GM03348 (cell line): ENCODE measurements at regions not wholly inside any gene's neighbourhood (a gene's known extent, or its start where the extent isn't known, plus 50 kb on each side); places are given as distances from the start of the nearest gene placed in this dataset.
A peak's percentile ranks its signal among the peaks of the same experiment; 100 is the strongest.

Experiments used
- DNase-seq: peaks from one replicate; pipeline ENCODE4 v3.0.0; 2012; ENCODE audit warnings: low spot score

DNA sequence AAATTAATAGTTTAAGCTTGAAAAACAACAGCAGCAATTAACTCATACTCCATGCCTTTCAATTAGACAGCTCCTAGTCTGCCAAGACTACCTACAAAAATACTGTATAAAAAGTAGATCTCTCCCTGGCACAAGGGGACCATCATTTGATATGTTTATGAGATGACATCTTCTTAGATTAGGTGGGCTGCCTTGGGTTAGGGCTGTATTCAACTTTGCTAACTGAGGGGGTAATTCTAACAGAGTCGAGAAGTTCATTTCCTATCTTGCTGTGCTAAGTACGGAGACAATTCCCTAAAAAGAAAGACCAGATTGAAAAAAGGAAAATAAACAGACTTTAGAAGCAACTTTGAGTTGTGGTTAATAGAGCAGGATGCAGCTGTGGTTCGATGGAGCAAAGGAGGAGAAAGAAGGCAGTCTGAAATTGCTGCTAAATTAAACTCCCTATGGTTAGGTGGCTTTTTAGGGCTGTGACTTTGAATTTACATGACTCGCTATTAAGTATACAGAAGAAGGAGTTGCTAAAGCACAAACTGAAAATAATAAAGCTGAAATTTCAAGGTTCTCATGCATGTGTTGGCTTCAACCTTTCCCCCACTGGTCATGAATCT lies 75.4 kb downstream of the CDC7 start:
- no peak for DNase-seq

DNA sequence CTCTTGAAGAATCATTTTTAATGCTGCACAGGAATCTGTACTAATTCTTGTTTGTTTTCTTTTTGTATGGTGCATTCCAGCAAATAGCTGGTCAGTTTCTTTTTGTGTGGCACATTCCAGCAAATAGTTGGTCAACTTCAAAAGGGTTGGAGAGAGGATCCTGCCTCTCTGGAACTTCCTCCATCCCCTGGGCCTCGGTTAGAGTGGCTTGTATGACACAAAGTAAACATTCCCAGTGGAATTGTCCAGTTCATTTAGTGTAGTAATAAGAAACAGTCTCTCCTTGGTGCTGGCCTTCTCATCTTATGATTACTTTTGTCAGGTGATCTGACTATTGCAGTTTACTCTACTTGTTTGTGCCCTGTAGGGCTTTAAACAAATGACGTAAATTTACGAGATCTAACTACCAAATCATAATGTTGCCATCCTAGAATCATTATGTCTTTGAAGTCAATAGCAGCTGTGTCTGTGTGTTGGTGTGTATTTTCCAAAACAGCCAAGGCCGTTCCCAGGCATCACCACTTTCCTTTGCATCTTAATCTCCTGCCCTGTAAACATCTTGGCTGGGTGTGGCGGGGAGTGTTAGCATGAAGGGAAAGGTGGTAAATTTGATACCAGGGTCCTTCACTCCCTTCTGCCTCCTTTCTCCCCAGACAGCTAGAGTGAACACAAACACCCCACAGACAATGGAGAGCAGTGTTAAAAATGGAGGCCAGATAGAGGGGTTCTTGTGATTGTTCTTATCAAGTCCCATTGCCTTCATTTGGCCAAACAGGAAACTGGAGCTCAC lies 77.9 kb downstream of the CDC7 start:
- DNase-seq, result no peak

DNA sequence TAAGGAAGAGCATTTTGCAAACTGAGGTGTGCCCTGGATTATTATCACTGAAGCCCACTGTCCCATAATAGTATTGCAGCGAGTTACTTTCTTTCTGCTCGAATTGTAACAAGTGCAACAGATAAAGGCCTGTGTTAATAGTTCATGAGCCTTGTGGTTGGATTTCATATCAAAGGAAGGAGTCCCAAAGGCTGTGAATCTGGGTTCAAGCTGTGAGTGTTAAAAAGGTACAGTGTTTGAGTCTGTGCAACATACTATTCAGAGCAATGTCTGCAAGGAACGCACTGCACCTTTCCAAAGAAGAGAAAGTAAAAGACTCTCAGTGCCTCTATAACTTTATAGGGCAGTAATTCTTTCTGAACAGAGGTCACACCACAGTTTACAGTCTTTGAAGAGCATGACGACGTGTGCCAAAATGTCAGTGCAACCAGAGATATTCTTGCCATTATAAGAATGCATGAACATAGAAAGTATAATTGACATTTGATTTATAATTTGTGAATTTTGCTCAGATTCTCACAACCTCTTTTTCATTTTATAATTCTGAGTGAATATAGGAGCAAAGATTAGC lies 79.1 kb downstream of the CDC7 start:
- DNase-seq, result no peak

DNA sequence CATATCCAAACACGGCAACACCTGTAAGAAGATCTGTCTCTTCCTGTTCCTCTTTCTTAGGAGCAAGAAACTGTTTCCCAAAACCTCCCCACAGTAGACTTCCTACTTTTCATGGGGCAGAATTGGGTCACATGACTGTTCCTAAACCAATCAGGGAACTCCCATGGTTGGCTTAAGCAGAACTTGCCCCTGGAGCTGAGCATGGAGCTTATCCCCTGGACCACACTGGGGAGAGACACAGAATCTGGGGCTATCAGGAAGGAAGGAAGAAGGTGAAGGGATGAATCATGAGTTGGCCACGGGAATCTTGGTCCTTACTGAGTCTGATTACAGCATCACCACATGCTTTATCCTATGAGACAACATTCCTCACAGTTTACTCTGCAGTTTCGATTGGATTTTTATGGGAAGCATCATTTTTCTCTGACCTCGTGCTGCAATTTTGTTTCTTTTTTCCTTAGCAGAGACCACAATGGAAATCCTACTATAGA lies 81.8 kb downstream of the CDC7 start:
- peak; percentile 83 for DNase-seq

- peak; percentile 52 for DNase-seq
Measured at GRCh38 chr1:91583326-91583755, 82.7 kb downstream of the CDC7 start.

- no peak for DNase-seq
Measured at GRCh38 chr1:91584309-91584708, 83.7 kb downstream of the CDC7 start.

GRCh38 chr1:91584878-91585277 lies 84.2 kb downstream of the CDC7 start:
- no peak for DNase-seq

DNA sequence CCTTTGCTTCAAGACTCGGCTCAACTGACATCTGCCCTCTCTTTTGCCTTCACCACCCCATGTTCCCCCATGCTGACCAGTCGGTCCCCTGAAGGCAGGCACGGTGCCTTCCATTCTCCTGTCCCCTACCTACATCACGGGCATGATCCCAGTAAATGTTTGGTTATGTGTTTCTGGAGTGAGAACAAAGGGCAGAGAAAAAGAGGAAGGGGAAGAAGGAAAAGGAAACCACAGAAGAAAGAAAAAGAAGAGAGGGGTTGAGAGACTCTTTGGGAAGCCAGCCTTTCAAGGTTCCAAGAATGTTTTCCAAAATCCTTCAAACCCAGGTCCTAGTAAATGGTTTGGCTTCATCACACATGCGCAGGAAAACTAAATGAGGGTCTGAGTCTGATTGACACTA lies 84.9 kb downstream of the CDC7 start:
- no peak for DNase-seq

GRCh38 chr1:91585982-91586381 lies 85.3 kb downstream of the CDC7 start:
- no peak for DNase-seq

DNA sequence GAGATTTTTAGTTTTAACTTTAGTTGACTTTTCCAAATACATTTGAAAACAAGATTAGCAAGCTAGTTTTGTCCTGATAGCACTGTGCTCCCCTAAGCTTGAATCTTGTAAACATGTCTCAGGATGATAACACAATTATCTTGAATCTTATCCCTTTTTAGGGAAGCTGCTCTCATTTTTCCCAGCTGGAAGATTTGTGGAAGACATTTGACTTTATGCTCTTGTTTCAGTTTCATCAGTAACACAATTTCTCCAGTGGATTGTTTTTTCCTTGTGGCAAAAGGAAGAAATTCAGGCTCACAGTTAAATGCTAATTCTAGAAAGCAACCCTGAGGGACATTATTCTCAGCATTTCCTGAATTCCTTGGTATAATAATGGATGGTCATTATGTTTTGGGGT lies 88.8 kb downstream of the CDC7 start:
- DNase-seq, result no peak

- DNase-seq, result no peak
Measured at GRCh38 chr1:91591175-91591974, 90.7 kb downstream of the CDC7 start.

GRCh38 chr1:91592716-91593477 lies 92.2 kb downstream of the CDC7 start:
- DNase-seq, result no peak

DNA sequence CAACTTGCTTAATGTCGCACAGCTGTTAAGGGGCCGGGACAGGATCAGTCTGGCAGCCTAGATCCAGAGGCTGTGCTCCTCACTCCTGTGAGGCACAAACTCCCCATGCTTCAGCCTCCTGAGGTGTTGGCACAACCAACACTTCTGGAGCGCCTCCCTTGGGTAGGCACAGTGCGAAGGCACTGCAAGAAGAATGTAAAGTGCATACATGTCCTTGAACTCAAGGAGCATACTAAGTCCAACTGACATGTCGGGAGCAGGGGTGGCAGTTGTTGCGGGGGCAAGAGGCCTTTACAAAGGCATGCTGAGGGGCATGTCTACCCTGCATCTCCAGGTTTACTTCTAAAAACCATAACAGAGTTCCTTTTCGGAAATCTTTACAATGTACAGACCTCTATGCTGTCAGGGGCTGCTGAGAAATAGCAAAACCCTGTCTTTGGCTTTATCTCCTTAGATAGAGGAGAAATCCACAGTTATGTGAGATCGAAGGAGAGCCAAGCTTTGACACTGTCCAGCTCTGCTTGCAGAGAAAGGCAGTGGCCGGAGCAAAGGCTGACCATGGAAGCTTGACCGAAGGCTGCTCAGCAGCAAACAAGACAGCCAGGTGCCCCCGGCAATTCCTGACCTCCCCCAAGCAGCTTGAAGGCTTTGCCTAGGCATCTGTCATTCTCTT lies 93.9 kb downstream of the CDC7 start:
- no peak for DNase-seq

GRCh38 chr1:91596474-91596873 lies 95.8 kb downstream of the CDC7 start:
- peak; percentile 26 for DNase-seq

- no peak for DNase-seq
Measured at GRCh38 chr1:91597215-91597614, 96.6 kb downstream of the CDC7 start.

- DNase-seq, result no peak
Measured at GRCh38 chr1:91600431-91601337, 100.0 kb downstream of the CDC7 start.

DNA sequence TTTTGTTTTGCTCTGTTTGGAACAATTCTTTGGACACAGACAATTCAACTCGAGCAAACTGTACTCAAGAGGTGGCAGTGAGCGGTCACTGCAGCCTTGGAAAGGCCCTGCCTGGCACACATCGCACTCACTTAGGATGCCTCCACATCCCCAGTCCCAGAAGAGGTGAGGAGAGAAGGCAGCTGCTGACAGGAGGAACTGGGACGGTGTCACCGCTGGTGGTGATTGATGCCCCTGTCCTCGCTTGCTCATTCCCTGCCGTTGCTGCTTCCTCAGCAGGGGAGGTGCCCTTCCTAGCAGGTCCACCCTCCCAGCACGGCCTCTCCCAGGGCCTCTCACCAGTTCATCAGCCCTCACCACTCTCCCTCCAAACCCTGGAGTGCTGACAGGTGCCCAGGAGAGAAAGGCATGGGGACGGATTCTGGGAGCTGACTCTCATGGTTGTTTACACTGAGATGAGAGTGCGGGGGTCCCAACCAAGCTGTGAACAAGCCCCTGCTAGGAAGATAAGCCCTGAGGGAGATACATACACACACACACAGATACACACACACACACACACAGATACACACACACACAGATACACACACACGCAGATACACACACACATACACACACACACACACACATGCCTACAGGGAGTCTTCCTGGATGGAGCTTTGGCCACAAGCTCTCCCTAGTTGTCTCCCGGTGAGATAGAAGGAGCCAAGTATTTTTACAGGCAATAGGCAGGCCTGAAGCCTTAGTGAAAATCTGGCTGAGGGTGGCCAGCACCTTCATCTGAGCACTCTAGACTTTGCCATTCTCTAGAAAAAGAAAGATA lies 101.1 kb downstream of the CDC7 start:
- DNase-seq, result no peak

DNA sequence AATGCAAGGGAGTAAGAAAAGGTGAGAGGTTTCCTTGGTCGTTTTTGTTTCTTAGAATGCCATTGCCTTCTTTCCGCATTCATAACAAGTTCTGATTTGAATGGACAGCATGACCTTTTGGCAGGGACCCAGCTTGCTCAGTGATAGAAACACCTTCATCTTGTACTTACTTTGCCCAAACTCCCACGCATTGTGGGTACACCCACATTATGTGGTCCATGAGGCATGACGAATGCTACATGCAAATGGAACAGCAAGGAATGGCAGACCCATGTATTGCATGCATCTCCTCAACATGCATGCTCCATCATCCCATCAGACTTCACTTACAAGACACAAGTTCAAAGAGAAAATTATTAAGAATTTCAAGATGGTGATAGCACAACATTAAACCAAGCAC lies 102.8 kb downstream of the CDC7 start:
- DNase-seq, result no peak

- peak; percentile 58 for DNase-seq
Measured at GRCh38 chr1:91604632-91605031, 104.0 kb downstream of the CDC7 start.
